HL-60 (cell line): ENCODE measurements at regions not wholly inside any gene's neighbourhood (a gene's known extent, or its start where the extent isn't known, plus 50 kb on each side); places are given as distances from the start of the nearest gene placed in this dataset.

Experiments used
- POLR2AphosphoS5 ChIP-seq: IDR thresholded peaks from 2 replicates; pipeline ENCODE4 v1.6.1; 2012; ENCODE audit warnings: low read depth
- TF ChIP-seq, protein P1 (sequence below): IDR thresholded peaks from one replicate; pipeline ENCODE4 v1.5.1; 2011; ENCODE audit warnings: low read length, control low read depth, inconsistent platforms; ENCODE audit not compliant: insufficient read depth
- TF ChIP-seq, protein P2 (sequence below): IDR thresholded peaks from 2 replicates; pipeline ENCODE4 v1.6.1; 2012; ENCODE audit warnings: low read depth; ENCODE audit not compliant: insufficient replicate concordance

DNA sequence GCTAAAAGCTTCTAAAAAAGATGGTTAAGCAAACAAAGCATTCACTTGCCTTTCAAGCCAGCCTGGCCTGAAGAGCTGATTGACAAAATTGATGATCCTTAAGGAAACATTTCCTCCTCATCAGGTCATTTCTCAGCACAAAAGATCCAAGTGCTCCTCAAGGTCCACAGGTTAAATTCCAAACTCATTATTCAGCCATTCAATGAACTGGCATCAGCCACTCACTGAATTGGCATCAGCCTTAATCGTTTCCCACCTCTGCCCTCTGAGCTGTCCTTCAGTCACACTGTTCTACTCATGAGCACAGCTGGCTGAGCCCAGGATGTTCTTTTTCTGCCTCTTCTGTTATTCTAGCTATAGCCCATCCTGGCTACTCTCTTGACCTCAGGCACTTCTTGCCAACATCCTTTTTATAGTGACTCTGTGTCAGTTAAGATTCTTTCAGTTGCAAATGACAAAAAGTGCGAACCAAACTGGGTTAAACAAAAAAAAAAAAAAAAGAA, 147.5 kb downstream of the RAB11FIP2 start:
- TF ChIP-seq POLR2AphosphoS5 = no peak
- TF ChIP-seq, protein P1, sequence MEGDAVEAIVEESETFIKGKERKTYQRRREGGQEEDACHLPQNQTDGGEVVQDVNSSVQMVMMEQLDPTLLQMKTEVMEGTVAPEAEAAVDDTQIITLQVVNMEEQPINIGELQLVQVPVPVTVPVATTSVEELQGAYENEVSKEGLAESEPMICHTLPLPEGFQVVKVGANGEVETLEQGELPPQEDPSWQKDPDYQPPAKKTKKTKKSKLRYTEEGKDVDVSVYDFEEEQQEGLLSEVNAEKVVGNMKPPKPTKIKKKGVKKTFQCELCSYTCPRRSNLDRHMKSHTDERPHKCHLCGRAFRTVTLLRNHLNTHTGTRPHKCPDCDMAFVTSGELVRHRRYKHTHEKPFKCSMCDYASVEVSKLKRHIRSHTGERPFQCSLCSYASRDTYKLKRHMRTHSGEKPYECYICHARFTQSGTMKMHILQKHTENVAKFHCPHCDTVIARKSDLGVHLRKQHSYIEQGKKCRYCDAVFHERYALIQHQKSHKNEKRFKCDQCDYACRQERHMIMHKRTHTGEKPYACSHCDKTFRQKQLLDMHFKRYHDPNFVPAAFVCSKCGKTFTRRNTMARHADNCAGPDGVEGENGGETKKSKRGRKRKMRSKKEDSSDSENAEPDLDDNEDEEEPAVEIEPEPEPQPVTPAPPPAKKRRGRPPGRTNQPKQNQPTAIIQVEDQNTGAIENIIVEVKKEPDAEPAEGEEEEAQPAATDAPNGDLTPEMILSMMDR = no peak
- TF ChIP-seq, protein P2, sequence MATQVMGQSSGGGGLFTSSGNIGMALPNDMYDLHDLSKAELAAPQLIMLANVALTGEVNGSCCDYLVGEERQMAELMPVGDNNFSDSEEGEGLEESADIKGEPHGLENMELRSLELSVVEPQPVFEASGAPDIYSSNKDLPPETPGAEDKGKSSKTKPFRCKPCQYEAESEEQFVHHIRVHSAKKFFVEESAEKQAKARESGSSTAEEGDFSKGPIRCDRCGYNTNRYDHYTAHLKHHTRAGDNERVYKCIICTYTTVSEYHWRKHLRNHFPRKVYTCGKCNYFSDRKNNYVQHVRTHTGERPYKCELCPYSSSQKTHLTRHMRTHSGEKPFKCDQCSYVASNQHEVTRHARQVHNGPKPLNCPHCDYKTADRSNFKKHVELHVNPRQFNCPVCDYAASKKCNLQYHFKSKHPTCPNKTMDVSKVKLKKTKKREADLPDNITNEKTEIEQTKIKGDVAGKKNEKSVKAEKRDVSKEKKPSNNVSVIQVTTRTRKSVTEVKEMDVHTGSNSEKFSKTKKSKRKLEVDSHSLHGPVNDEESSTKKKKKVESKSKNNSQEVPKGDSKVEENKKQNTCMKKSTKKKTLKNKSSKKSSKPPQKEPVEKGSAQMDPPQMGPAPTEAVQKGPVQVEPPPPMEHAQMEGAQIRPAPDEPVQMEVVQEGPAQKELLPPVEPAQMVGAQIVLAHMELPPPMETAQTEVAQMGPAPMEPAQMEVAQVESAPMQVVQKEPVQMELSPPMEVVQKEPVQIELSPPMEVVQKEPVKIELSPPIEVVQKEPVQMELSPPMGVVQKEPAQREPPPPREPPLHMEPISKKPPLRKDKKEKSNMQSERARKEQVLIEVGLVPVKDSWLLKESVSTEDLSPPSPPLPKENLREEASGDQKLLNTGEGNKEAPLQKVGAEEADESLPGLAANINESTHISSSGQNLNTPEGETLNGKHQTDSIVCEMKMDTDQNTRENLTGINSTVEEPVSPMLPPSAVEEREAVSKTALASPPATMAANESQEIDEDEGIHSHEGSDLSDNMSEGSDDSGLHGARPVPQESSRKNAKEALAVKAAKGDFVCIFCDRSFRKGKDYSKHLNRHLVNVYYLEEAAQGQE = no peak
